ENCODE measurements at regions not wholly inside any gene's neighbourhood (a gene's known extent, or its start where the extent isn't known, plus 50 kb on each side); places are given as distances from the start of the nearest gene placed in this dataset.

- no peak for TF ChIP-seq CTCF (IDR thresholded peaks at IDR 0.05; ENCODE audit: unreplicated experiment)
- H3K36me3 Mint-ChIP-seq (ENCODE audit: low read depth, unreplicated experiment), result no peaks in the 10 kb centered on the region
- H3K9me3 Mint-ChIP-seq (ENCODE audit: unreplicated experiment), result no peaks in the 10 kb centered on the region
- H3K27me3 Mint-ChIP-seq (ENCODE audit: unreplicated experiment), result no peaks in the 10 kb centered on the region
- no peak overlapping the region for H3K4me3 Mint-ChIP-seq (ENCODE audit: unreplicated experiment)
- no peak overlapping the region for H3K27ac Mint-ChIP-seq (ENCODE audit: unreplicated experiment)
- DNase-seq (ENCODE audit: low spot score), result no peak
- no peaks in the 10 kb centered on the region for H3K4me1 Mint-ChIP-seq (ENCODE audit: unreplicated experiment)
Measured at GRCh38 chr11:28627690-28628255, 519.6 kb downstream of the METTL15 start.

- DNase-seq (ENCODE audit: low spot score), result no peak
- H3K27ac Mint-ChIP-seq (ENCODE audit: unreplicated experiment), result no peak overlapping the region
- no peaks in the 10 kb centered on the region for H3K27me3 Mint-ChIP-seq (ENCODE audit: unreplicated experiment)
- H3K9me3 Mint-ChIP-seq (ENCODE audit: unreplicated experiment), result no peaks in the 10 kb centered on the region
- no peak for TF ChIP-seq CTCF (IDR thresholded peaks at IDR 0.05; ENCODE audit: unreplicated experiment)
- no peaks in the 10 kb centered on the region for H3K36me3 Mint-ChIP-seq (ENCODE audit: low read depth, unreplicated experiment)
- H3K4me3 Mint-ChIP-seq (ENCODE audit: unreplicated experiment), result no peak overlapping the region
- H3K4me1 Mint-ChIP-seq (ENCODE audit: unreplicated experiment), result no peaks in the 10 kb centered on the region
Measured at GRCh38 chr11:28625532-28625931, 517.3 kb downstream of the METTL15 start.

GRCh38 chr11:28621753-28622152, 513.6 kb downstream of the METTL15 start:
- H3K4me1 Mint-ChIP-seq (ENCODE audit: unreplicated experiment), result no peaks in the 10 kb centered on the region
- TF ChIP-seq CTCF (IDR thresholded peaks at IDR 0.05; ENCODE audit: unreplicated experiment), result no peak
- H3K27me3 Mint-ChIP-seq (ENCODE audit: unreplicated experiment), result no peaks in the 10 kb centered on the region
- H3K27ac Mint-ChIP-seq (ENCODE audit: unreplicated experiment), result no peak overlapping the region
- H3K36me3 Mint-ChIP-seq (ENCODE audit: low read depth, unreplicated experiment), result no peaks in the 10 kb centered on the region
- no peak for DNase-seq (ENCODE audit: low spot score)
- H3K4me3 Mint-ChIP-seq (ENCODE audit: unreplicated experiment), result no peak overlapping the region
- no peaks in the 10 kb centered on the region for H3K9me3 Mint-ChIP-seq (ENCODE audit: unreplicated experiment)

- Mint-ChIP-seq H3K9me3 (ENCODE audit: unreplicated experiment) (no peaks in the 10 kb centered on the region), H3K4me3 (ENCODE audit: unreplicated experiment) (no peak overlapping the region), H3K36me3 (ENCODE audit: low read depth, unreplicated experiment) (no peaks in the 10 kb centered on the region), H3K4me1 (ENCODE audit: unreplicated experiment) (peaks cover 2% of the 10 kb centered on the region), H3K27ac (ENCODE audit: unreplicated experiment) (no peak overlapping the region), H3K27me3 (ENCODE audit: unreplicated experiment) (no peaks in the 10 kb centered on the region)
- DNase-seq (ENCODE audit: low spot score), result no peak
- no peak for TF ChIP-seq CTCF (IDR thresholded peaks at IDR 0.05; ENCODE audit: unreplicated experiment)
Measured at GRCh38 chr11:28619846-28620540, 511.8 kb downstream of the METTL15 start.

- no peaks in the 10 kb centered on the region for H3K27me3 Mint-ChIP-seq (ENCODE audit: unreplicated experiment)
- TF ChIP-seq CTCF (IDR thresholded peaks at IDR 0.05; ENCODE audit: unreplicated experiment), result no peak
- H3K9me3 Mint-ChIP-seq (ENCODE audit: unreplicated experiment), result no peaks in the 10 kb centered on the region
- H3K27ac Mint-ChIP-seq (ENCODE audit: unreplicated experiment), result no peak overlapping the region
- H3K4me1 Mint-ChIP-seq (ENCODE audit: unreplicated experiment), result peaks cover 2% of the 10 kb centered on the region
- no peaks in the 10 kb centered on the region for H3K36me3 Mint-ChIP-seq (ENCODE audit: low read depth, unreplicated experiment)
- no peak overlapping the region for H3K4me3 Mint-ChIP-seq (ENCODE audit: unreplicated experiment)
- DNase-seq (ENCODE audit: low spot score), result no peak
Measured at GRCh38 chr11:28618416-28618815, 510.2 kb downstream of the METTL15 start.

Measured in endothelial cell (in vitro differentiated cells).